ENCODE measurements at regions not wholly inside any gene's neighbourhood (a gene's known extent, or its start where the extent isn't known, plus 50 kb on each side); places are given as distances from the start of the nearest gene placed in this dataset.

GRCh38 chr16:79505344-79505743 lies 95.2 kb downstream of the MAF start:
- intact Hi-C loops (cut with micrococcal nuclease; ENCODE audit: unreplicated experiment): no loop called here
- H3K4me1 Mint-ChIP-seq (ENCODE audit: low read depth, unreplicated experiment): no peaks in the 10 kb centered on the region
- TF ChIP-seq, protein P1, sequence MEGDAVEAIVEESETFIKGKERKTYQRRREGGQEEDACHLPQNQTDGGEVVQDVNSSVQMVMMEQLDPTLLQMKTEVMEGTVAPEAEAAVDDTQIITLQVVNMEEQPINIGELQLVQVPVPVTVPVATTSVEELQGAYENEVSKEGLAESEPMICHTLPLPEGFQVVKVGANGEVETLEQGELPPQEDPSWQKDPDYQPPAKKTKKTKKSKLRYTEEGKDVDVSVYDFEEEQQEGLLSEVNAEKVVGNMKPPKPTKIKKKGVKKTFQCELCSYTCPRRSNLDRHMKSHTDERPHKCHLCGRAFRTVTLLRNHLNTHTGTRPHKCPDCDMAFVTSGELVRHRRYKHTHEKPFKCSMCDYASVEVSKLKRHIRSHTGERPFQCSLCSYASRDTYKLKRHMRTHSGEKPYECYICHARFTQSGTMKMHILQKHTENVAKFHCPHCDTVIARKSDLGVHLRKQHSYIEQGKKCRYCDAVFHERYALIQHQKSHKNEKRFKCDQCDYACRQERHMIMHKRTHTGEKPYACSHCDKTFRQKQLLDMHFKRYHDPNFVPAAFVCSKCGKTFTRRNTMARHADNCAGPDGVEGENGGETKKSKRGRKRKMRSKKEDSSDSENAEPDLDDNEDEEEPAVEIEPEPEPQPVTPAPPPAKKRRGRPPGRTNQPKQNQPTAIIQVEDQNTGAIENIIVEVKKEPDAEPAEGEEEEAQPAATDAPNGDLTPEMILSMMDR (IDR thresholded peaks at IDR 0.05; ENCODE audit: insufficient read depth in 1 of 2, low read depth in 1 of 2, low read length in 1 of 2, severe bottlenecking in 1 of 2, unreplicated experiment in 1 of 2): no peak
- no peaks in the 10 kb centered on the region; the same call in 1 of the 2 replicates for H3K27me3 ChIP-seq (replicated peaks; ENCODE audit: control insufficient read depth, insufficient read depth, low read length)
- ChIA-PET CTCF (no interaction called here), POLR2A (no interaction called here)
- H3K4me1 ChIP-seq: no peaks in the 10 kb centered on the region
- H3K9me3 Mint-ChIP-seq (ENCODE audit: unreplicated experiment): no peaks in the 10 kb centered on the region
- no peaks in the 10 kb centered on the region for H3K9me3 ChIP-seq
- no peaks in the 10 kb centered on the region for H3K36me3 Mint-ChIP-seq (ENCODE audit: insufficient read depth, unreplicated experiment)
- no peak overlapping the region for H3K4me3 ChIP-seq (ENCODE audit: low read depth, low read length)
- no peak overlapping the region for H3K4me3 Mint-ChIP-seq (ENCODE audit: unreplicated experiment)
- no peaks in the 10 kb centered on the region for H3K36me3 ChIP-seq (ENCODE audit: control insufficient read depth, insufficient read depth, low read length)
- no TSS peak for BruUV-seq (replicated peaks)
- DNase-seq: no peak
- H3K27me3 Mint-ChIP-seq (ENCODE audit: insufficient read depth, unreplicated experiment): peaks cover 17% of the 10 kb centered on the region
- no peak overlapping the region for H3K27ac Mint-ChIP-seq (ENCODE audit: unreplicated experiment)

DNA sequence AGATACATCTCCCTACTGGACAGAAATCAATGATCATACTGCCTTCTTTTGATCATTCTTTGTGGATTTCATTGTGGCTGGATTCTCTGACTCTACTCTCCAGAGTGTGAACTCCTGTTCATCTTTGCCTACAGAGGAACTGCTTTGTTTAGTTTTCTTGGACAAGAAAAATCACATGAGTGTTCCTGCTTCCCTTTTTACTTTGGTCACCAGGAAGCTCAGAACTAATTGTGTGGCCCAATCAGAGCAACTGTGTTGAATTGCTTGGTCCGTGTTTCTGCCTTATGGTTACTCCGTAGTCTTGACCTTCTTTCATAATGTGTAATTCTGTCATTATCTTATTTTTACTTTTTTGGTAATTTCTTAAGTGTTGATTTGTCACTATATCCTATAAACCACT lies 97.0 kb downstream of the MAF start:
- H3K4me3 Mint-ChIP-seq (ENCODE audit: unreplicated experiment): no peak overlapping the region
- ChIA-PET POLR2A (no interaction called here), CTCF (no interaction called here)
- no peak overlapping the region for H3K27ac Mint-ChIP-seq (ENCODE audit: unreplicated experiment)
- H3K4me1 ChIP-seq: no peaks in the 10 kb centered on the region
- intact Hi-C loops (cut with micrococcal nuclease; ENCODE audit: unreplicated experiment): no loop called here
- no peak overlapping the region for H3K4me3 ChIP-seq (ENCODE audit: low read depth, low read length)
- H3K4me1 Mint-ChIP-seq (ENCODE audit: low read depth, unreplicated experiment): no peaks in the 10 kb centered on the region
- DNase-seq: no peak
- H3K36me3 Mint-ChIP-seq (ENCODE audit: insufficient read depth, unreplicated experiment): no peaks in the 10 kb centered on the region
- no peaks in the 10 kb centered on the region for H3K36me3 ChIP-seq (ENCODE audit: control insufficient read depth, insufficient read depth, low read length)
- BruUV-seq (replicated peaks): no TSS peak
- no peaks in the 10 kb centered on the region for H3K9me3 Mint-ChIP-seq (ENCODE audit: unreplicated experiment)
- H3K27me3 Mint-ChIP-seq (ENCODE audit: insufficient read depth, unreplicated experiment): peaks cover 17% of the 10 kb centered on the region
- H3K9me3 ChIP-seq: no peaks in the 10 kb centered on the region
- TF ChIP-seq, protein P1 (IDR thresholded peaks at IDR 0.05; ENCODE audit: insufficient read depth in 1 of 2, low read depth in 1 of 2, low read length in 1 of 2, severe bottlenecking in 1 of 2, unreplicated experiment in 1 of 2): no peak
- H3K27me3 ChIP-seq (replicated peaks; ENCODE audit: control insufficient read depth, insufficient read depth, low read length): no peaks in the 10 kb centered on the region; the same call in 1 of the 2 replicates

DNA sequence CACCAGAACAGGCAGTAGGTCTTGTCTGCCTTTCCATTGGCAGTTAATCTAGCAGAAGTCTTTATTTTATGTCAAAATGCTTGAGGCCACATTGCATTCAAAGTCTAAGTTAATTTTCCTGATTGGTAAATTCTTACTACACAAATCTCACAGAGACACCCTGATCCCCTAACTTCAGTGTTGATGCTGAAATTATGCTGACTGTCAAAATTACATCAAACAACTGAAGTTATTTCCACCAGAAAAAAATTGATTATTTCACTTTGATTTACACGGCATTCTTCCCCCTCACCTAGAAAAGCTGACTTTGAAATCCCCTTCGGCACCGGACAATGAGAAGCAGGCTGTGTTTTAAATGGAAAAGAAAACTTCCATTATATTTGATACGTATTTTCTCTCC lies 99.1 kb downstream of the MAF start:
- no peak overlapping the region for H3K4me3 ChIP-seq (ENCODE audit: low read depth, low read length)
- H3K27me3 ChIP-seq (replicated peaks; ENCODE audit: control insufficient read depth, insufficient read depth, low read length): no peaks in the 10 kb centered on the region; the same call in 1 of the 2 replicates
- H3K27me3 Mint-ChIP-seq (ENCODE audit: insufficient read depth, unreplicated experiment): peaks cover 13% of the 10 kb centered on the region
- H3K36me3 Mint-ChIP-seq (ENCODE audit: insufficient read depth, unreplicated experiment): no peaks in the 10 kb centered on the region
- ChIA-PET CTCF (no interaction called here), POLR2A (no interaction called here)
- TF ChIP-seq, protein P1 (IDR thresholded peaks at IDR 0.05; ENCODE audit: insufficient read depth in 1 of 2, low read depth in 1 of 2, low read length in 1 of 2, severe bottlenecking in 1 of 2, unreplicated experiment in 1 of 2): no peak
- H3K9me3 ChIP-seq: no peaks in the 10 kb centered on the region
- no peaks in the 10 kb centered on the region for H3K36me3 ChIP-seq (ENCODE audit: control insufficient read depth, insufficient read depth, low read length)
- BruUV-seq (replicated peaks): no TSS peak
- no peak overlapping the region for H3K4me3 Mint-ChIP-seq (ENCODE audit: unreplicated experiment)
- peaks cover under 1% of the 10 kb centered on the region for H3K9me3 Mint-ChIP-seq (ENCODE audit: unreplicated experiment)
- no peaks in the 10 kb centered on the region for H3K4me1 Mint-ChIP-seq (ENCODE audit: low read depth, unreplicated experiment)
- H3K27ac Mint-ChIP-seq (ENCODE audit: unreplicated experiment): no peak overlapping the region
- intact Hi-C loops (cut with micrococcal nuclease; ENCODE audit: unreplicated experiment): no loop called here
- DNase-seq: no peak
- H3K4me1 ChIP-seq: no peaks in the 10 kb centered on the region
